Retina (tissue), 1 donor: ENCODE measurements at regions not wholly inside any gene's neighbourhood (a gene's known extent, or its start where the extent isn't known, plus 50 kb on each side); places are given as distances from the start of the nearest gene placed in this dataset.
A peak's percentile ranks its signal among the peaks of the same experiment; 100 is the strongest.

ENCODE experiments used
- DNase-seq: peaks from one replicate; pipeline ENCODE4 v3.0.0-alpha.2; 2016

GRCh38 chr13:74084375-74084935 lies 49.7 kb downstream of the KLF12 start:
- DNase-seq, result no peak

- DNase-seq, result no peak
Observed at GRCh38 chr13:74082741-74083160, 51.5 kb downstream of the KLF12 start.

DNA sequence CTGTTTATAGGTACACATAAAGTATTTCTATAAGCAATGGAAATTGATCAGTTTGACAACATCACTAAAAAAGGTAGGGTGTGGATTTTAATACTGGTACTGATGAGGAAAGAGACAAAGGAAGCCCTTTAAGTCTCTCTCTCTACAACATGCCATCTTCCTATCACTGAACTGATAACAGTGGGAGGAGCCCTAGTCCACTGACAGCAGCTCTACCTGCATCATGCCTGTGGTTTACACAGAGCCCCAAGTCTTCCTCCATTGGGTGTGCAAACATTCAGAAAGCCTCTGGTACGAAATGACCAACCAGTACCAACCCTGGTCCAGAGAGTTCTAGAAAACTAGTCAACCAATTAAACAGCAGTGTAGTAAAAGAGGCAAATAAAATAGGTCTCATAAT lies 53.4 kb downstream of the KLF12 start:
- no peak for DNase-seq

DNA sequence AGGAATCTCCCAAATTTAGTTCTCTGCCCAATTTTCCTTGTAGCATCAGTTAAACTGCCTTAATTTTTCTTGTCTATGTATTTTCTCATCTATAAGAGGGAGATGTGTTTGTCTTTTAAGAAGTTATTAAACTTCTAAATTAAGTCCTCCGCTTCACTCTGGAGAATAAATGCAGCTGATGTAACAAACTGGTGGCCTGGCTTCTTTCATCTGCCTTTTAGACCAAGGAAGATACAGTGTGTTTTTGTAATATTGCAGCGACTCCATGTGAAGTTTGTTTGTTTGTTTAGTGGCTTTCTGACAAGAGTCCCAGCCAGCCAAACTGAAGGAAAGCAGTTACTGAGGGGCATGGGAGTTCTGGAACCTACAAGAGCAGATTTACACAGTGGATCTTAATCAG lies 56.4 kb downstream of the KLF12 start:
- no peak for DNase-seq

DNA sequence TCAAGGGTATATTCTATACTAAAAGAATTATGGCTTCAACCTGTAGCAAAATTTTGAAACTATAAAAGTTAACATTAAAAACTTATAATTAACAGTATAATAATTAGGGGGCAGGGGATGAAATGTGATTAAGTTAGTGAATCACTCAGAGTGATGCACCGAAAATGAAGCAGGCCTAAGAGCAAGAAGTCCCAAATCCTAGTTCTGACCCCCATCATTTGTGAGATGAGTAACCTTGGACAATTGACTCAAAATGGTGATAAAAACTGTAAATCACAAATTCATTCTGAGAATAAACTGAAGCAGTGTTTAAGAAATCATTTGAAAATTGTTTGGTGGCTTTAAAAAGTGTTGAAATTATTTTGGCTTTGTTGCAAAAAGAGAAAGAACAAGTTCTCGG lies 56.8 kb downstream of the KLF12 start:
- no peak for DNase-seq

DNA sequence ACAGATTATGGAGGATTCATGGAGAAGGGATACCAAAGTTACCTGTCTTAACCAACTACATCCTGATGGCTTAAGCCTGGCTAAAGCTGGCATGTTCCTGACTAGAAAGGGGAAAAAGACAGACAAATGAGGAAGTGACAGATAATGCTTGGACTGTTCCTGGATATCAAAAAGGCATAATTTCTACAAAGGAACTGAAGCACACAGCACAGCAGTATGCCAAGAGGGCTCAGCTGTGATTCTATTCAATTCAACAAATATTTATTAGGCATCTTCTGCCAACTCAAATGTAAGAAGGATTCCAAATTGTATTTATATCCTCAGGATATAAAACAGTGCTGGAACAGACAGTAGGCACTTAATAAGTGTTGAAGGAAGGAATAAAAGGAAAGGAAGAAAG lies 59.5 kb downstream of the KLF12 start:
- DNase-seq, result no peak

DNA sequence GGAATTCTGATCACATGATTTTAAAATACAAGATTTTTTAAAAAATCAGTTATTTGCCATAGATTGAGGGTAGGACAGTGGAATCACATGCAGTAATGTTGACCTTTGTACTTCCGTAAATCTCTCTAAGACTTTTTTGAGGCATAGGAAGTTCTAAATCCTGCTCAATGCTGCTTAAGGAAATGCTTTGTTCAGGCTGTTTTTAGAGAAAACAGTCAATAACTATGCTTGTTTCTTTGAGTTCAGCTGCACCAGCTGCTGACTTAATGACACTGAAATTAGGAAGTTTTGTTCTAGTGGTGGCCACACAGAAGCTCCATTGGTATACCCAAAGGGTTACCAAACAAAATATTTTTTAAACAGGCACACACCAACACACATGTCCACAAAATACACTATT lies 60.9 kb downstream of the KLF12 start:
- no peak for DNase-seq

GRCh38 chr13:74070513-74070912 lies 63.7 kb downstream of the KLF12 start:
- no peak for DNase-seq

DNA sequence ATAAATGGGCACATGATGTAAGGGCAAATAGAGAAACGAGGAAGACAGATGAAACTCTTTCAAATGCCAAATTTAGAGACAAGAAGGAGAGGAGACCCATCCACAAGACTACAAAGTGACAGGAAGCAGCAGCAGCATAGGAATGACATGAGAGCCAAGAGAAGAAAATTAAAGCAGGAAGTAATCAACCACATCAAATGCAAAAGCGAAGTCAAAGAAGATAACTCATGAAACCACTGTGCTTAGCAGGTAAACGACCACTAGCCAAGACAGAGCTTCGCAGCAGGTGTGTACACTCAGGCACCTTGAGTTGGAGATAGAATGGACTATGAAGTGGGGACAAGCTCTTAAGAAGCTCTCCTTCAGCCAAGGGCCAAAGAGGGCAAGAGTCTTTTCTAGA lies 64.1 kb downstream of the KLF12 start:
- no peak for DNase-seq

DNA sequence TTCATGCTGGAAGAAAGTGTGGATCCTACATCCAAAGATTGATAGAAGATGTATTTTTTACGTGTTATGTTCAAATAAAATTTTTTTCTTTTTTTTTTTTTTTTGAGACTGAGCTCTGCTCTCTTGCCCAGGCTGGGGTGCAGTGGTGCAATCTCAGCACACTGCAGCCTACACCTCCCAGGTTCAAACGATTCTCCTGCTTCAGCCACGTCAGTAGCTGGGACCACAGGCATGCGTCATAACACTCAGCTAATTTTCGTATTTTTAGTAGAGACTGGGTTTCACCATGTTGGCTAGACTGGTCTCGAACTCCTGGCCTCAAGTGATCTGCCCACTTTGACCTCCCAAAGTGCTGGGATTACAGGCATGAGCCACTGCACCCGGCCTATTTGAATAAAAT lies 65.7 kb downstream of the KLF12 start:
- DNase-seq, result no peak

DNA sequence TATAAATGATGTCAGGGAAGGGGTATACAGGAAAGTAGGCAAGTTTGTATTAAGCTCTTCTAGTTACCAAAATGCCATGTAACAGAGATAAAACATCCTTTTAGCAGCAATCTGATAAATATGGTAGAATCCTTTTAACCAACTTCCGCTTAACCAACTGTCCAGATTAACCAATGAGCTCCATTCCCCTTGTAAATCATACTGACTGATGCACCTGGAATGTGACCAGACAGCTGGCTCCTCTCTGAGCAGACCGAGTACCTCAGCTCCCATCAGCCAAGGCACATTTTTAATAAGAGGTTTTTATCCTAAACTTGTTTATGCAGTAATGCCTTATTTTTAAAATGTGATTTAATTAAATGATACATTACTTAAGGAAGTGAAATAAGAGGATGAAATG lies 66.4 kb downstream of the KLF12 start:
- no peak for DNase-seq

- DNase-seq, result no peak
Observed at GRCh38 chr13:74066937-74067336, 67.3 kb downstream of the KLF12 start.

DNA sequence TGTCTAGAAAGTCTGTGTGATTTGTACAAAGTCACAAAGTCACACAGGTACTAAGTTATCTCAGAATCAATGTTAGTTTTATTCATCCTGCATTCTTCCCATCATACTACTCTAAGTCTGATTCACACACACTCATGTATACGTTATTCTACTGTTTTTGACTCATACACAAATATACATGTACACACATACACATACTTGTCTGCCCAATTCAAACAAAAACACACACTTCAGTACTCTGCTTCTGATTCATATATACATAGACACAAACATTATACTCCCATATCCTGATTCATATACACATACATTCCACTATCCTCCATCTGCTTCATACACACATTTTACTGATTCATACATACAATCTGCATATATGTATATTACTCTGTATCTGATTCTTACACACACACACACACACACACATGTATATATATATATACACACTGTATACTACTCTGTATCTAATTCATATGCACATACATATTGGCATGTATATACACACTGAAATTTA lies 69.3 kb downstream of the KLF12 start:
- DNase-seq, result no peak

- no peak for DNase-seq
Observed at GRCh38 chr13:74063533-74064100, 70.6 kb downstream of the KLF12 start.

- peak; percentile 42 for DNase-seq
Observed at GRCh38 chr13:74062933-74063332, 71.3 kb downstream of the KLF12 start.

DNA sequence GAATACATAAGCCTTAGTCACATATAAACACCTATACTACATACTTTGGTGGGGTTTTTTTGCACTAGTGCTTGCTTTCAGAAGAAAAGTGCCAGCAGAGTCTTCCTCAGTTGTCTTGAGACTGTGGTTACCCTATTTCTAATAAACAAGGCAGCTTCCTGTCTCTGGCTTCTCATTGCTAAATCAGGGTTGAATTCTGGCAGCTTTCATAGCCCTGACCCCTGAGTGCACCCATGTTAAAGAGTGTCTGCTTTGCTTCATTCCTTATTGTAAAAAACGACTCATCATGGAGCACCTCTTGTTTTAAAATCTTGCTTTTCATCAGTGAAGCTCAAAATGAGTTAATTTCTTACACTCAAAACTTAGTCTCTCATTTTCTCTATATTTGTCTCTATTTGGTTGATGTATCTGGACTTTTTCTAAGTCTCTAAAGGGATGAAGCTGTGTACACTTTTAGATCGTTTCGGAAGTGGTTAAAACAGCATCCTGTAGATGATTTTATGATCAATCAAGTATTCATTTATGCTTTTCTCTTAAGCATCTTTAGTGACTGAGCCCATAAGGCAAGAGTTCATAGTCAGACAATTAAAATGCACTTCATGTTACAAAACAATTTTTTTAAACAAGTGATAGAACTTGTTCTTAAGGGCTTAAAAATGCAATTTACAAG lies 72.1 kb downstream of the KLF12 start:
- no peak for DNase-seq

DNA sequence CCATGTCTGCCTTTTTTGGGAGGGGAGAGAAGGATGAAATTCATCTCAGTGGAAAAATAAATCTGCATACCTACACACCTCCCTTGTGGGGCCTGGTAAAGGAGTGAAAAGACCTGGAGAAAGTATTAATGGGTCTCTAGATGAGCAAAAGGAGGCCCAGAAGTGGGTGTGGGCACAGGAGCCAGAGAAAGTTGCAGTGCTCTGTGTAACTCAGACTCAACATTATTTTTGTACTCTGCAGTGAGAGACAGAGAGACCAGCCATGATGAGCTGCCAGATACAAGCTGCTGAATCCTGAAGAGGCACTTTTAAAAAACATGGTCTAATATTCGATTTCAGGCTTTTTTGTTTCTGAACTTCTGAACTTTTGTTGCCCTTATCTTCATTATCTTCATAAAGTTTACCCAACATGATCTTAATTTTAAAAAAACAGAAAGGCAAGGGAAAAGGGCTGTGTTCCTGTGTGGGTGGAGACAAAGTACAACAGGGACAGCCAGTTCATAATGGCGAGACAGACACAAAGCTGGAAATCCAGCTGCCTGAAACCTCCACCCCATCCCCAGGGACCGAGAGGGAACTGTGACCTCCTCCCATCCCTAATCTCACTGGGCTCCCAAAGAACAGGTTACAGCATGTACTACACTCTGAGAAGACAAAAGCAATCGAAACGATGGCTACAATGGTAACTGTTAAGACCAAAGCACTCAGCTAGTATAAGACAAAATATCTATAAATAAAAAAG lies 77.2 kb downstream of the KLF12 start:
- peak; percentile 19 for DNase-seq

DNA sequence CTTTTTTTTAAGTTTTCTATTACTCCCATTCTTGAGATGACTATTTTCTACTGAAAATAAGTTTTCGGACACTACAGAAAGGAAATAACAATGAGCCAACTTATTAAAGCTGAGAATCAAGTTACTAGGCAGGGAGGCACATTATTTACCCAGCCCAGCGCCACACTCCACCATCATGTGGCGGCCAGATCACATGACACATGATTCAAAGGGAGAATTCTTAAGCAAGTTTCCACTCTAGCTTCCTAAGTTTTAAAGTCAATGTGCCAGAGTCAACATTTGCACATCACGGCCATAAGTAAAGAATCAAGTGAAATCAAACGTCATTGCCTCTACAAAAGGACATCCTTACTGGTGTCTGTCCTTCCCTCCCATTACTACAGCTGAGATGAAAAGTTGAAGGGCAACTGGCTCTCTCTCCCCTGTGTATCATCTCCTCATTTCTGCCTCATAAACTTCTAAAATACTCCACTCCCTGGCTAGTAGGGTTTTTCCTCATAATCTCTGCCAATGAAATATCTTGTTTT lies 81.7 kb downstream of the KLF12 start:
- no peak for DNase-seq

DNA sequence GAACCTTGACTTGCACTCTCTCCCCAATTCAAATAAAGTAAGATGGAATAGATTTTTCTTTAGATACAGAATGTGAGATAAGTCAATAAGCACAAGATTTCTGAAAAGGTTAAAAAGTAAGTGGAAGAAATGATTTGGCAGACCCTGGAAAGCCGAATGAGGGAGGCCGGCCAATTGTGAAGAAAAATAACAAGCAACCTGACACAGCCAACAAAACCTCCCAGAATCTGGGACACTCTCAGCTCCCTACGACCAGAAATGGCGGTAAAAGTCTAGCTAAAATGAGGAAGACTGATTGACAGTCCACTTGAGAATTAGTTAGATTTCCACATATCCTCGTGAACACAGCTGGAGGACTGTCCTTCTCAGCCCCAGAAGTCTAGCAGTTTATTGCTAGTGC lies 85.4 kb downstream of the KLF12 start:
- no peak for DNase-seq

- peak; percentile 25 for DNase-seq
Observed at GRCh38 chr13:74047931-74048600, 86.1 kb downstream of the KLF12 start.

GRCh38 chr13:74046431-74046830 lies 87.8 kb downstream of the KLF12 start:
- DNase-seq, result no peak

DNA sequence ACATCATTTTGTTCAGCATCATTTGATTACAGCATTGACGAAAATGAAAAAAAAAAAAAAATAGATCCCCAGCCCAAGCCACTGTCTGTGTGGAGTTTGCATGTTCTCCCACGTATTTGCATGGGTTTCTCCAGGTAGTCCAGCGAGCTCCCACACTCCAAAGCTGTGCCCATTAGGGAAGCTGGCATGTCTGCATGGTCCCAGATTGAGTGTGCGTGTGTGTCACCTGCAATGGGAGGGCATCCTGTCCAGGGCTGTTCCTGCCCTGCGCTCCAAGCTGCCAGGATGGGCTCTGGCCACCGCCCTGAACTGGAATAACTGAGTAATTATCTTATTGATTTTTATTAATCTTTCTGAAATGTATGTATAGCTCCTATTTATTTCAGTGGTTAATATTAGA lies 88.6 kb downstream of the KLF12 start:
- no peak for DNase-seq

GRCh38 chr13:74043237-74043636 lies 91.0 kb downstream of the KLF12 start:
- no peak for DNase-seq
